ENCODE measurements at regions not wholly inside any gene's neighbourhood (a gene's known extent, or its start where the extent isn't known, plus 50 kb on each side); places are given as distances from the start of the nearest gene placed in this dataset.
"Not testable (repeated sequence)": the region's sequence is repeated elsewhere in the genome, so short reads cannot be mapped to it uniquely, and the experiment has no call there.

DNA sequence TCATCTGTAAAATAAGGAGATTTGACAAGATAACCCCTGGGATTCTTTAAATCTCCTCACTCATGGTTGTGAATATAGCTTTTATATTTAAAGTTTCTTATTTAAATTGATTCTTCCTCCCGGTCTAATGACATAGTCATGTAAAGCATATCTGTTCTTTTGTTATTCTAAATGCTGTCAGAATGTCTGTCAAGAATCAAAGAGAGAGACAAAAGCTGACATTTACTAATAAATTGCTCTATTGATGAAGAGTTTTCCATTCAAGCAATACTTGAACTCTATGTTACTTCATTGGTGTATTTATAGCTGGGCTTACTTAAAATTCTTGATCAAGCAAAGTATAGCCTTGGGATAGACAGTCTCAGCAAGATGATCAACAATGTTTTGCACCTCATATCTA is 865.8 kb downstream of the TBC1D32 start:
- Histone ChIP-seq H3K9me3 (no peaks in the 10 kb centered on the region), H3K4me1 (no peaks in the 10 kb centered on the region), H3K36me3 (no peaks in the 10 kb centered on the region), H3K27me3 (no peaks in the 10 kb centered on the region), H3K4me3 (no peak overlapping the region), H3K27ac (no peak overlapping the region)
- ATAC-seq (no peak), DNase-seq (no peak), FAIRE-seq (no peak)
- no peak for TF ChIP-seq CTCF (IDR thresholded peaks at IDR 0.05)
- intact Hi-C loops (cut with DNase I) = no loop called here
- 55 to 58% methylated on average over 1 of the region's 1 CpG for WGBS, 2 donors

GRCh38 chr6:120451508-120451907 is 882.8 kb downstream of the TBC1D32 start:
- FAIRE-seq (no peak), ATAC-seq (no peak), DNase-seq (no peak)
- no peak for TF ChIP-seq CTCF (IDR thresholded peaks at IDR 0.05)
- no peak overlapping the region for H3K4me3 ChIP-seq
- H3K27me3 ChIP-seq = no peaks in the 10 kb centered on the region
- H3K27ac ChIP-seq = no peak overlapping the region
- H3K4me1 ChIP-seq = no peaks in the 10 kb centered on the region
- no peaks in the 10 kb centered on the region for H3K36me3 ChIP-seq
- intact Hi-C loops (cut with DNase I) = no loop called here
- no peaks in the 10 kb centered on the region for H3K9me3 ChIP-seq

DNA sequence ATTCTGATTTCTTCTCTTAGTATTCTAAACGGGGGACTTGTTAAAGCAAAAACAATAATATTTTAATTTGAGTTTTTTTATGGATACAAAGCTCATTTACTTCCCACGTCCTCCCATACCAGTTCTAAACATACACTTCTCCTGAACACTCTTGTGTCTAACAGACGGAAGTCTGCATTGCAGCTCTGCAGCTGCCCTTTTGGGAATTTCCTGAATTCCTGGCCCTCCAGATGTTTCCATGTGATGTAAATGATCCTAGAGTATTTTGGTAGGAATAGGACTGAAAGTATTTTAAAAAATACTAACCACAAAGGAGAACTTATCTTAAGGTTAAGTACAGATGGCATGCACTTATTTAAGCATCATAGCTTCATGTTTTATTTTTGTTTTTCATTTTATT is 886.7 kb downstream of the TBC1D32 start:
- 46 to 49% methylated on average over 3 of the region's 3 CpGs for WGBS, 2 donors
- Histone ChIP-seq H3K4me1 (no peaks in the 10 kb centered on the region), H3K4me3 (no peak overlapping the region), H3K9me3 (peaks cover 0 to 2% (median 0%) of the 10 kb centered on the region in 4 donors), H3K27me3 (no peaks in the 10 kb centered on the region), H3K27ac (no peak overlapping the region), H3K36me3 (no peaks in the 10 kb centered on the region)
- no peak for TF ChIP-seq CTCF (IDR thresholded peaks at IDR 0.05)
- no peak for FAIRE-seq
- no peak for ATAC-seq
- intact Hi-C loops (cut with DNase I) = no loop called here
- DNase-seq = no peak

- H3K27me3 ChIP-seq; FAIRE-seq; ATAC-seq; H3K4me1 ChIP-seq; H3K27ac ChIP-seq; H3K36me3 ChIP-seq; H3K4me3 ChIP-seq; H3K9me3 ChIP-seq; intact Hi-C loops (cut with DNase I): not testable (repeated sequence)
- DNase-seq = peak in 2 of 6 donors; percentile 4 to 26
- WGBS, 2 donors = 67 to 79% methylated on average over 11 of the region's 11 CpGs
These were observed 901.4 kb downstream of the TBC1D32 start for GRCh38 chr6:120432840-120433239.

DNA sequence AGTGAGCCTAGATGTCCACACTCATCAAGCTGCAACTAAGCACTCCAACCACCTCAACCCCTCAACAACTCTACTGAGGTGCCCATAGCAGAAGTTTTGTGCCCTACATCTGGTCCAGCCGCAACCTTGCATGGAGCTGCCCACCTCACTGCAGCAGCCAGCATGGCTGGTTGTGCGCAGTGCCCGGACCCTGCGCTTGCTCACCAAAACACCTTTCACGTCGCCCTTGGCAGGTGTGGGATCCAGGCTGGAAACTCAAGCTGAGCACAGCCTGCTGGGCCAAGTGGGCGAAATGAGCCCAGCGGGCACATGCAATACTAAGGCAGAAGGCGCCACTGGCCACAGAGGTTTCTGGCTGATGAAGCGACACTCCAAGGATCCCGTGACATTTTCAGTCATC is 902.4 kb downstream of the TBC1D32 start:
- H3K36me3 ChIP-seq = no peaks in the 10 kb centered on the region
- no peak for FAIRE-seq
- ATAC-seq = no peak
- peak in 2 of 6 donors; percentile 7 to 33 for DNase-seq
- no peak overlapping the region for H3K4me3 ChIP-seq
- no peaks in the 10 kb centered on the region for H3K9me3 ChIP-seq
- H3K4me1 ChIP-seq = no peaks in the 10 kb centered on the region
- TF ChIP-seq CTCF (IDR thresholded peaks at IDR 0.05) = no peak
- no peaks in the 10 kb centered on the region for H3K27me3 ChIP-seq
- 92 to 94% methylated on average over 11 of the region's 11 CpGs for WGBS, 2 donors
- no peak overlapping the region for H3K27ac ChIP-seq
- intact Hi-C loops (cut with DNase I) = no loop called here

DNA sequence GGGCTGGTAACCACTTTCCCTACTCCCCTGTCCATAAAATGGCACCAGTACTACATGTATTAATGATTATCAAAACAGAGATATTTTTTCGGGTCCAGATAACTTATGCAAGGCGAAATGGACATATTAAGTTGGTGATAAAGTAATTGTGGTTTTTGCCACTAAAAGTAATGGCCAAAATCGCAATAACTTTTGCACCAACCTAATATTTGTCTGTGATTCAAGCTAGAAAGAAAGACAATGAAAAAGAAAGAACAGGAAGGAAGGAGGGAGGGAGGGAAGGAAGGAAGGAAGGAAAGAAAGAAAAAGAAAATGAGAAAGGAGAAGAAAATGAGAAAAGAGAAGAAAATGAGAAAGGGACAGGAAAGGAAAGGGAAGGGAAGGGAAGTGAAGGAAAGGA is 922.9 kb downstream of the TBC1D32 start:
- Histone ChIP-seq H3K27ac (no peak overlapping the region), H3K4me1 (no peaks in the 10 kb centered on the region), H3K9me3 (no peaks in the 10 kb centered on the region), H3K36me3 (no peaks in the 10 kb centered on the region), H3K4me3 (no peak overlapping the region), H3K27me3 (no peaks in the 10 kb centered on the region)
- FAIRE-seq (no peak), DNase-seq (no peak), ATAC-seq (no peak)
- intact Hi-C loops (cut with DNase I) = no loop called here
- WGBS, 2 donors = 47 to 58% methylated on average over 3 of the region's 3 CpGs
- no peak for TF ChIP-seq CTCF (IDR thresholded peaks at IDR 0.05)
